Natural killer cell (primary cell): ENCODE measurements at regions not wholly inside any gene's neighbourhood (a gene's known extent, or its start where the extent isn't known, plus 50 kb on each side); places are given as distances from the start of the nearest gene placed in this dataset.

Experiments used
- ATAC-seq, 3 donors: fragments of 150-1000 bp in 2 of 3; fragments of 200-7000 bp in 1 of 3; cut with Tn5 transposase; 1 replicate in 1 of 3; 2 replicates in 2 of 3; pipeline ENCODE4 v1.10.0; 2021; ENCODE audit warnings: mild to moderate bottlenecking in 2 of 3, moderate library complexity in 2 of 3
- DNase-seq, 2 donors: peaks; one replicate each; pipeline versions ENCODE4 v3.0.0 to v3.0.0-alpha.2; 2013 to 2021; ENCODE audit warnings: mixed read lengths in 1 of 2
- H3K27ac ChIP-seq: one replicate; pipeline ENCODE4 v1.5.1; 2013; ENCODE audit warnings: mild to moderate bottlenecking, low read length
- H3K27me3 ChIP-seq: one replicate; pipeline ENCODE4 v1.6.1; 2013; ENCODE audit warnings: low read length; ENCODE audit not compliant: control insufficient read depth, insufficient read depth
- H3K36me3 ChIP-seq: one replicate; pipeline ENCODE4 v1.6.1; 2013; ENCODE audit warnings: low read length; ENCODE audit not compliant: control insufficient read depth, insufficient read depth
- H3K4me1 ChIP-seq: one replicate; pipeline ENCODE4 v1.6.1; 2013; ENCODE audit warnings: low read length; ENCODE audit not compliant: control insufficient read depth, insufficient read depth
- H3K4me3 ChIP-seq: one replicate; pipeline ENCODE4 v1.5.1; 2013; ENCODE audit warnings: low read length
- H3K9me3 ChIP-seq: one replicate; pipeline ENCODE4 v1.6.1; 2013; ENCODE audit warnings: low read length; ENCODE audit not compliant: control insufficient read depth, insufficient read depth
- H3K27ac Mint-ChIP-seq, 2 donors: one replicate each; pipeline ENCODE4 v1.8.0; 2022; ENCODE audit warnings: mild to moderate bottlenecking in 2 of 2, mixed read lengths in 2 of 2, moderate library complexity in 1 of 2
- H3K27me3 Mint-ChIP-seq, 2 donors: one replicate each; pipeline ENCODE4 v1.8.0; 2022; ENCODE audit warnings: low read depth in 2 of 2, mixed read lengths in 2 of 2
- H3K36me3 Mint-ChIP-seq: one replicate; pipeline ENCODE4 v1.8.0; 2022; ENCODE audit warnings: mixed read lengths
- H3K4me1 Mint-ChIP-seq, 2 donors: one replicate each; pipeline ENCODE4 v1.8.0; 2022; ENCODE audit warnings: mixed read lengths in 2 of 2
- H3K4me3 Mint-ChIP-seq: one replicate; pipeline ENCODE4 v1.8.0; 2022; ENCODE audit warnings: mild to moderate bottlenecking, moderate library complexity, mixed read lengths
- H3K9me3 Mint-ChIP-seq, 2 donors: one replicate each; pipeline ENCODE4 v1.8.0; 2022; ENCODE audit warnings: mixed read lengths in 2 of 2
- CTCF ChIP-seq: fragments of 200-600 bp; IDR thresholded peaks from one replicate; pipeline ENCODE4 v1.8.0; 2022; ENCODE audit warnings: antibody characterized with exemption
- WGBS: methylation state at CpG from one replicate; pipeline ENCODE4 v1.1.7; 2013; ENCODE audit warnings: missing lambda C conversion rate; ENCODE audit not compliant: insufficient coverage; 5-methylcytosine and 5-hydroxymethylcytosine counted together
- intact Hi-C: fragments of 100-400 bp; cut with micrococcal nuclease; formaldehyde crosslinking; loops from one replicate; pipeline ENCODE4 v1.14.2; 2022

GRCh38 chr7:37592366-37592765 lies 91.2 kb upstream of the GPR141 start:
- Histone ChIP-seq H3K4me1 (no peaks in the 10 kb centered on the region), H3K36me3 (no peaks in the 10 kb centered on the region), H3K9me3 (no peaks in the 10 kb centered on the region), H3K27me3 (no peaks in the 10 kb centered on the region), H3K4me3 (no peak overlapping the region), H3K27ac (no peak overlapping the region)
- no peak for ATAC-seq
- intact Hi-C loops: no loop called here
- H3K27ac Mint-ChIP-seq: no peak overlapping the region
- peaks cover 4 to 7% of the 10 kb centered on the region in 2 donors for H3K27me3 Mint-ChIP-seq
- H3K9me3 Mint-ChIP-seq: peaks cover 0 to 6% of the 10 kb centered on the region in 2 donors
- 74% methylated on average over 2 of the region's 2 CpGs for WGBS
- TF ChIP-seq CTCF: no peak
- DNase-seq: no peak
- H3K4me3 Mint-ChIP-seq: no peak overlapping the region
- H3K36me3 Mint-ChIP-seq: peaks cover 10% of the 10 kb centered on the region
- peaks cover 5 to 6% of the 10 kb centered on the region in 2 donors for H3K4me1 Mint-ChIP-seq

GRCh38 chr7:37594602-37595001 lies 89.0 kb upstream of the GPR141 start:
- peaks cover 0 to 7% of the 10 kb centered on the region in 2 donors for H3K27me3 Mint-ChIP-seq
- 80% methylated on average over 1 of the region's 1 CpG for WGBS
- ATAC-seq: no peak
- H3K36me3 Mint-ChIP-seq: peaks cover 10% of the 10 kb centered on the region
- H3K36me3 ChIP-seq: no peaks in the 10 kb centered on the region
- no peak for TF ChIP-seq CTCF
- H3K4me3 ChIP-seq: no peak overlapping the region
- H3K9me3 Mint-ChIP-seq: peaks cover 0 to 3% of the 10 kb centered on the region in 2 donors
- no peaks in the 10 kb centered on the region for H3K27me3 ChIP-seq
- intact Hi-C loops: no loop called here
- no peaks in the 10 kb centered on the region for H3K4me1 ChIP-seq
- H3K4me1 Mint-ChIP-seq: peaks cover 5 to 6% of the 10 kb centered on the region in 2 donors
- no peak overlapping the region for H3K27ac ChIP-seq
- H3K4me3 Mint-ChIP-seq: no peak overlapping the region
- H3K27ac Mint-ChIP-seq: no peak overlapping the region
- no peak for DNase-seq
- H3K9me3 ChIP-seq: no peaks in the 10 kb centered on the region

- H3K4me3 Mint-ChIP-seq: no peak overlapping the region
- Histone ChIP-seq H3K4me1 (no peaks in the 10 kb centered on the region), H3K4me3 (no peak overlapping the region), H3K36me3 (no peaks in the 10 kb centered on the region), H3K9me3 (no peaks in the 10 kb centered on the region), H3K27me3 (no peaks in the 10 kb centered on the region), H3K27ac (no peak overlapping the region)
- WGBS: no CpG with 5 or more reads among the region's 2 CpGs
- DNase-seq (no peak), ATAC-seq (no peak)
- no peaks in the 10 kb centered on the region for H3K27me3 Mint-ChIP-seq
- intact Hi-C loops: no loop called here
- TF ChIP-seq CTCF: no peak
- H3K36me3 Mint-ChIP-seq: peaks cover 10% of the 10 kb centered on the region
- H3K4me1 Mint-ChIP-seq: no peaks in the 10 kb centered on the region
- peaks cover 0 to 3% of the 10 kb centered on the region in 2 donors for H3K9me3 Mint-ChIP-seq
- H3K27ac Mint-ChIP-seq: no peak overlapping the region
Measured at GRCh38 chr7:37598824-37599223, 84.7 kb upstream of the GPR141 start.

- Mint-ChIP-seq H3K9me3 (no peaks in the 10 kb centered on the region), H3K27me3 (no peaks in the 10 kb centered on the region), H3K36me3 (peaks cover 3% of the 10 kb centered on the region), H3K4me1 (no peaks in the 10 kb centered on the region), H3K4me3 (no peak overlapping the region), H3K27ac (no peak overlapping the region)
- Histone ChIP-seq H3K36me3 (no peaks in the 10 kb centered on the region), H3K27me3 (no peaks in the 10 kb centered on the region), H3K4me3 (no peak overlapping the region), H3K9me3 (no peaks in the 10 kb centered on the region), H3K27ac (no peak overlapping the region), H3K4me1 (no peaks in the 10 kb centered on the region)
- ATAC-seq (no peak), DNase-seq (no peak)
- WGBS: 93% methylated on average over 6 of the region's 6 CpGs
- no peak for TF ChIP-seq CTCF
- intact Hi-C loops: no loop called here
Measured at GRCh38 chr7:37601321-37601720, 82.2 kb upstream of the GPR141 start.
